HepG2 (cell line): ENCODE measurements at regions not wholly inside any gene's neighbourhood (a gene's known extent, or its start where the extent isn't known, plus 50 kb on each side); places are given as distances from the start of the nearest gene placed in this dataset.

Experiments
- ATAC-seq: fragments of 200-7000 bp; cut with Tn5 transposase; 3 replicates; pipeline ENCODE4 v1.9.1; 2020; ENCODE audit warnings: mild to moderate bottlenecking, moderate library complexity
- BruUV-seq: library from RNA; stranded (reverse); fragments of 400-500 nt; replicated peaks from 2 replicates; lab custom pipeline; 2021; lab: Mats Ljungman, UMichigan
- CTCF ChIA-PET: fragments of 300-600 bp; formaldehyde crosslinking; extraction: SDS; loops from one replicate; lab custom pipeline; 2021; ENCODE audit warnings: low total read pairs, inconsistent platforms, low intra/inter-chr PET ratio; lab: Yijun Ruan, JAX
- POLR2A ChIA-PET: fragments of 350-600 bp; sonication (Branson Sonifier 250); formaldehyde crosslinking; loops from one replicate; lab custom pipeline; 2020; ENCODE audit warnings: antibody characterized with exemption, inconsistent platforms; lab: Yijun Ruan, JAX
- DNase-seq: peaks from one replicate; pipeline ENCODE4 v3.0.0-alpha.2; 2015; ENCODE audit warnings: low spot score
- FAIRE-seq: peaks from 3 replicates; lab custom pipeline; 2011; peaks lifted over from hg19 to GRCh38; lab: Jason Lieb, UNC
- H2AFZ ChIP-seq: one replicate; pipeline ENCODE4 v1.6.1; 2011; ENCODE audit warnings: low read length, inconsistent platforms
- H3K27ac ChIP-seq: fragments of 300-600 bp; 3 replicates; pipeline ENCODE4 v1.8.0; 2011; ENCODE audit warnings: mixed run types, mild to moderate bottlenecking, mixed read lengths, low read length, inconsistent platforms; ENCODE audit not compliant: insufficient read depth; ENCODE audit errors: extremely low read length
- H3K27me3 ChIP-seq, 2 experiments: fragments of 200-600 bp in 1 of 2; 2 replicates in 1 of 2; 3 replicates in 1 of 2; pipeline versions ENCODE4 v1.6.0 to v1.8.0; 2011; ENCODE audit warnings: low read length in 2 of 2, mild to moderate bottlenecking in 2 of 2, moderate library complexity in 2 of 2, inconsistent platforms in 1 of 2; ENCODE audit not compliant: insufficient read depth in 2 of 2, control insufficient read depth in 1 of 2
- H3K36me3 ChIP-seq, 2 experiments: fragments of 200-600 bp in 1 of 2; replicated peaks in 1 of 2; 2 replicates in 1 of 2; 3 replicates in 1 of 2; pipeline versions ENCODE4 v1.5.1 to v1.8.0; 2011; ENCODE audit warnings: low read length in 2 of 2, inconsistent platforms in 1 of 2; ENCODE audit not compliant: insufficient read depth in 2 of 2, control insufficient read depth in 1 of 2
- H3K4me1 ChIP-seq: 2 replicates; pipeline ENCODE4 v1.5.1; 2012; ENCODE audit warnings: low read length, inconsistent platforms; ENCODE audit not compliant: insufficient read depth
- H3K4me2 ChIP-seq: 2 replicates; pipeline ENCODE4 v1.6.0; 2011; ENCODE audit warnings: low read depth, low read length, inconsistent platforms
- H3K4me3 ChIP-seq, 3 experiments: fragments of 200-600 bp in 1 of 3; sonication (generic), shearing (Covaris generic) in 1 of 3; replicated peaks in 1 of 3; 2 replicates each; pipeline ENCODE4 v1.5.1; 2011 to 2016; ENCODE audit warnings: low read length in 3 of 3, inconsistent platforms in 2 of 3, low read depth in 2 of 3, mild to moderate bottlenecking in 2 of 3, control low read depth in 1 of 3, mixed read lengths in 1 of 3; ENCODE audit not compliant: insufficient read depth in 1 of 3
- H3K79me2 ChIP-seq: one replicate; pipeline ENCODE4 v1.6.1; 2011; ENCODE audit warnings: low read length, inconsistent platforms; ENCODE audit not compliant: insufficient read depth
- H3K9ac ChIP-seq: 2 replicates; pipeline ENCODE4 v1.6.0; 2011; ENCODE audit warnings: mild to moderate bottlenecking, low read depth, low read length, inconsistent platforms; ENCODE audit not compliant: insufficient read depth
- H3K9me3 ChIP-seq: 2 replicates; pipeline ENCODE4 v1.5.1; 2012; ENCODE audit warnings: mild to moderate bottlenecking, low read length
- H4K20me1 ChIP-seq: 2 replicates; pipeline ENCODE4 v1.6.0; 2011; ENCODE audit warnings: inconsistent platforms, mild to moderate bottlenecking, low read length, moderate library complexity; ENCODE audit not compliant: insufficient read depth
- ATM ChIP-seq: fragments of 450-650 bp; IDR thresholded peaks from 2 replicates; pipeline ENCODE4 v1.7.1; 2017; ENCODE audit warnings: mild to moderate bottlenecking, borderline replicate concordance
- FOXJ3 ChIP-seq: sonication (generic); formaldehyde crosslinking; IDR thresholded peaks from 2 replicates; pipeline ENCODE4 v1.4.0; 2020; ENCODE audit warnings: missing genetic modification reagents, mild to moderate bottlenecking, borderline replicate concordance
- HNF1A ChIP-seq, 2 experiments: sonication (generic) in 1 of 2; formaldehyde crosslinking in 1 of 2; IDR thresholded peaks; 2 replicates each; pipeline versions ENCODE4 v1.4.0 to v1.6.1; 2016 to 2020; ENCODE audit warnings: borderline replicate concordance in 1 of 2, low read depth in 1 of 2, mild to moderate bottlenecking in 1 of 2, missing genetic modification reagents in 1 of 2
- HNF4A ChIP-seq: sonication (generic); formaldehyde crosslinking; IDR thresholded peaks from 2 replicates; pipeline ENCODE4 v1.4.0; 2020; ENCODE audit warnings: missing genetic modification reagents
- HNRNPLL ChIP-seq: fragments of 200-400 bp; formaldehyde crosslinking; IDR thresholded peaks from 2 replicates; pipeline ENCODE4 v1.6.1; 2017; ENCODE audit warnings: mild to moderate bottlenecking, low read depth, low read length; ENCODE audit not compliant: poor library complexity, severe bottlenecking
- MED8 ChIP-seq: sonication (generic); formaldehyde crosslinking; IDR thresholded peaks from 2 replicates; pipeline ENCODE4 v1.8.1; 2023; ENCODE audit warnings: mild to moderate bottlenecking, missing genetic modification reagents; ENCODE audit not compliant: insufficient replicate concordance
- MNT ChIP-seq: fragments of 450-650 bp; IDR thresholded peaks from 2 replicates; pipeline ENCODE4 v1.6.1; 2016
- NCOA2 ChIP-seq: sonication (generic); formaldehyde crosslinking; IDR thresholded peaks from 2 replicates; pipeline ENCODE4 v1.8.0; 2022; ENCODE audit warnings: inconsistent platforms
- XRCC5 ChIP-seq: fragments of 200-400 bp; formaldehyde crosslinking; optimal IDR thresholded peaks from 2 replicates; pipeline ENCODE3; 2017; ENCODE audit warnings: mild to moderate bottlenecking, low read length
- ZFP36L1 ChIP-seq: sonication (generic); formaldehyde crosslinking; IDR thresholded peaks from 2 replicates; pipeline ENCODE4 v1.8.0; 2022; ENCODE audit warnings: mild to moderate bottlenecking, missing genetic modification reagents, moderate library complexity
- ZNF136 ChIP-seq: sonication (generic); formaldehyde crosslinking; IDR thresholded peaks from 2 replicates; pipeline ENCODE4 v1.8.1; 2022; ENCODE audit warnings: low read depth, mild to moderate bottlenecking, moderate library complexity, missing genetic modification reagents
- ZNF550 ChIP-seq: sonication (generic); formaldehyde crosslinking; IDR thresholded peaks from 2 replicates; pipeline ENCODE4 v1.4.0; 2020; ENCODE audit warnings: mild to moderate bottlenecking, missing genetic modification reagents, borderline replicate concordance
- WGBS: methylation state at CpG from one replicate; pipeline ENCODE4 v1.1.6; 2017; ENCODE audit warnings: low lambda C conversion rate; 5-methylcytosine and 5-hydroxymethylcytosine counted together
- in situ Hi-C: cut with HindIII; loops from 2 replicates; pipeline ENCODE4 v1.10.0; 2017; ENCODE audit warnings: low pct_unique_long_range_greater_than_20kb; ENCODE audit not compliant: extremely low pct_ligation_motif_present
- intact Hi-C: fragments of 100-400 bp; cut with micrococcal nuclease; formaldehyde crosslinking; loops from one replicate; pipeline ENCODE4 v1.10.0; 2022; ENCODE audit not compliant: unreplicated experiment
- TF ChIP-seq, protein P1 (sequence below): sonication (generic); formaldehyde crosslinking; IDR thresholded peaks from 2 replicates; pipeline ENCODE4 v1.4.0; 2020; ENCODE audit warnings: missing genetic modification reagents, borderline replicate concordance
- TF ChIP-seq, protein P2 (sequence below): sonication (generic); formaldehyde crosslinking; IDR thresholded peaks from 2 replicates; pipeline ENCODE4 v1.8.1; 2023; ENCODE audit warnings: mild to moderate bottlenecking, missing genetic modification reagents, borderline replicate concordance

DNA sequence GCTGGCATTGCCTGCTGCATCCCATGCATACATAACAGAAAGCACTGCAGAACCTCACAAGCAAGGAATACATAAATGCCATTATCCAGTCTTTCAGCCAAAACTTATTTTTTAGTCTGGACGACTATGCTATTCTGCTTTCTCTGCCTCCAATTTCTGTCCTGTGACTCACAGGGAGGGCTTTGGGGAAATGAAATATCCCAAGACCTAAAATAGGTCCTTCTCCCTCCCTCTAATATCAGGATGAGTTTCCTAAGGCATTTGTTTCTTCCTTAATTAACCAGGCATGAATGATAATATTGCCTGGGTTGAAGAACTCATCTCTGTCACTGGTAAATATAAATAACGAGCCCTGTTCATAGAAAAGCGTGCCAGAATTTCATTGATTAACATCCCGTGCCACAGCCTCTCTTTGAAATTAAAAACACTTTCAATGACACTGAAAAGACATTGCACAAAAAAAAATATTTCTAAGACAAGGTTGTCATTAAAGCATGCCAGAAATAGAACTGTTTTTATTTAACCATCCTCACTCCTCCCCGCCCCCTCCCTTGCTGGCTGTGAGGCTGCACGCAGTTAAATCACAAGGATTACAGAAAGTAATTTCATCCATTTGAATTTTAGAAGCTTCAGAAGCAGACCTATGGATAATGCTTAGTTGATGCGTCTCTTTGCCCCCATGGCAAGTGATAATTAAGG lies 103.0 kb upstream of the ANKRD1 start (continued):
- TF ChIP-seq MNT = no peak
- TF ChIP-seq FOXJ3 (CRISPR knock-in tag) = no peak
- TF ChIP-seq, protein P1, sequence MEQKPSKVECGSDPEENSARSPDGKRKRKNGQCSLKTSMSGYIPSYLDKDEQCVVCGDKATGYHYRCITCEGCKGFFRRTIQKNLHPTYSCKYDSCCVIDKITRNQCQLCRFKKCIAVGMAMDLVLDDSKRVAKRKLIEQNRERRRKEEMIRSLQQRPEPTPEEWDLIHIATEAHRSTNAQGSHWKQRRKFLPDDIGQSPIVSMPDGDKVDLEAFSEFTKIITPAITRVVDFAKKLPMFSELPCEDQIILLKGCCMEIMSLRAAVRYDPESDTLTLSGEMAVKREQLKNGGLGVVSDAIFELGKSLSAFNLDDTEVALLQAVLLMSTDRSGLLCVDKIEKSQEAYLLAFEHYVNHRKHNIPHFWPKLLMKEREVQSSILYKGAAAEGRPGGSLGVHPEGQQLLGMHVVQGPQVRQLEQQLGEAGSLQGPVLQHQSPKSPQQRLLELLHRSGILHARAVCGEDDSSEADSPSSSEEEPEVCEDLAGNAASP (CRISPR knock-in tag) = no peak
- no peak for TF ChIP-seq ZNF550 (CRISPR knock-in tag)
- TF ChIP-seq XRCC5 = no peak
- no peak for TF ChIP-seq ZFP36L1 (CRISPR knock-in tag)
- TF ChIP-seq HNRNPLL = no peak
- no peak for TF ChIP-seq ZNF136 (CRISPR knock-in tag)

GRCh38 chr10:91024541-91024940 lies 103.7 kb upstream of the ANKRD1 start:
- CTCF ChIA-PET = no interaction called here
- H3K36me3 ChIP-seq = no peaks in the 10 kb centered on the region
- ATAC-seq (no peak), DNase-seq (no peak), FAIRE-seq (no peak)
- no peak overlapping the region for H3K4me3 ChIP-seq
- BruUV-seq = no TSS peak
- POLR2A ChIA-PET = no interaction called here
- intact Hi-C loops (no loop called here), in situ Hi-C loops (no loop called here)
- H3K9ac ChIP-seq = no peak overlapping the region
- no peaks in the 10 kb centered on the region for H3K9me3 ChIP-seq
- H3K79me2 ChIP-seq = no peaks in the 10 kb centered on the region
- H2AFZ ChIP-seq = no peak overlapping the region
- 16% methylated on average over 3 of the region's 3 CpGs for WGBS
- peaks cover 0 to 8% of the 10 kb centered on the region in 2 experiments; a peak in 1 of 5 replicates for H3K27me3 ChIP-seq
- no peak overlapping the region for H3K4me2 ChIP-seq
- H3K27ac ChIP-seq = no peak overlapping the region
- no peaks in the 10 kb centered on the region for H3K4me1 ChIP-seq
- H4K20me1 ChIP-seq = no peaks in the 10 kb centered on the region
- TF ChIP-seq MED8 (CRISPR knock-in tag) (no peak), HNF4A (CRISPR knock-in tag) (no peak), ATM (no peak), HNF1A (IDR thresholded peaks at IDR 0.05; ENCODE audit: low read depth) (no peak), HNF1A (CRISPR knock-in tag; IDR thresholded peaks at IDR 0.05; ENCODE audit: borderline replicate concordance) (no peak), NCOA2 (CRISPR knock-in tag) (no peak)
- TF ChIP-seq, protein P2, sequence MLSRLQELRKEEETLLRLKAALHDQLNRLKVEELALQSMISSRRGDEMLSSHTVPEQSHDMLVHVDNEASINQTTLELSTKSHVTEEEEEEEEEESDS (CRISPR knock-in tag) = no peak
